Bone marrow (tissue), 2 donors: ENCODE measurements at regions not wholly inside any gene's neighbourhood (a gene's known extent, or its start where the extent isn't known, plus 50 kb on each side); places are given as distances from the start of the nearest gene placed in this dataset.
"Not testable (repeated sequence)": the region's sequence is repeated elsewhere in the genome, so short reads cannot be mapped to it uniquely, and the experiment has no call there.

ENCODE experiments used
- DNase-seq, 2 donors: peaks; one replicate each; lab custom pipeline; 2025; lab: John Stamatoyannopoulos, UW

GRCh38 chr5:124619121-124619520 is 127.3 kb downstream of the ZNF608 start:
- DNase-seq, result no peak

DNA sequence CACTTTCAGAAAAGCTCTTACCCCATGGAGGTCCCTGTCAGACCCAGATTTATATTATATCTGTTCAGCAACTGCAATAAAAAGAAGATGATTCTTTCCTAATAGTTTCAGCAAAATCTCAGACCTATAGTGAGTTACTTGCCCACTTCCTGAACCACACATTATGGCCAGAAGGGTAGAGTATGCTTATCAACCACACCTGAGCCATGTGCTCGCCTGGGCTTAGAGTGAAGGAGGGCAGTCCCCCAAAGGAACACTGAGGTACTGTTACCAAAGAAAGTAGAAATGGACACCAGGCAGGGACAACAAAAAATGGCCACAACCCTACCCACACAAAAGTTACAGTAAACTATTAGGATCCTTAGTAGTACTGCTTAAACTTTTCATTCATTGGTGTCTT is 128.7 kb downstream of the ZNF608 start:
- DNase-seq, result no peak

- DNase-seq, result no peak
Observed at GRCh38 chr5:124614836-124615385, 131.5 kb downstream of the ZNF608 start.

GRCh38 chr5:124614105-124614504 is 132.3 kb downstream of the ZNF608 start:
- no peak for DNase-seq

DNA sequence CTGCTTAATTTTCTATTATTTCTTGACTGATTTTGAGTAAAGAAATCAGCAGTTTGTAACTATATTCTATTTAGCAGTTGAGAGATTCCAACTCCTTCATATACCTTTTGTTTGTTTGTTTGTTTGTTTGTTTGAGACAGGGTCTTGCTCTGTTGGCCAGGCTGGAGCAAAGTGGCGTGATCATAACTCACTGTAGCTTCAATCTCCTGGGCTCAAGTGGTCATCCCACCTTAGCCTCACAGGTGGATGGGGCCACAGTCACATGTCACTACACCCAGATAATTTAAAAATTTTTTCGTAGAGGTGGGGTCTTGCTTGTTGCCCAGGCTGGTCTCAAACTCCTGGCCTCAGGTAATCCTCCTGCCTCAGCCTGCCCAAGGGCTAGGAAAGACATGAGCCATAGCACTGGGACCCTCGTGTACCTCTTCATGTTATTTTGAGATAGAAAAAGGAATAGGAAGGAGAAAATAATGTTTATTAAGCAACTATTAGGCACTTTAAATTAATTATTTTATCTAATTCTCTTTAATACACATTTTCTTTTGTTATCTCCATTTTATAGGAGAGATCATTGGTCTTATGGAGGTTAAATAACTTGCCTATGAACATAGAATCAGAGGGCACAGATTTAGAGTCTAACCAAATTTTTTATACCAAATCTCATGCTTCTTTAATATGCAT is 133.0 kb downstream of the ZNF608 start:
- no peak for DNase-seq

DNA sequence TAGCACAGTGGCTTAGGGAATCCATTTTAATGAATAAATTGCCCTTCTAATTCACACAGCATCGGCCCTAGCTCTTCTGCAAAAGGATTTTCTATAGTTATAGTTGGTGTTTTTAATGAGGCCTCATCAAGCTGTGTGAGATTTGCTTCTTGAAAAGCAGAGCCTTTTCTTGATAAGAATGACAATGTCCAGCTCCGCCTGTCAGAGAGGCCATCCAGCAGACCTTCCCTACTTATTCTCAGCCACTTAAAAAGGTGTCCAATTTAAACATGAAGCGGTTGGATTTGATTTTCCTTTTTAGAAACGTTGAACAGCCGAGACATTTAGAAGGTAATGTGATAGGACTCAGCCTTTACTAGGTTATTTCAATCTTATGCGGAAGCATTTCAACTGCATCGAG is 134.4 kb downstream of the ZNF608 start:
- DNase-seq, result no peak

DNA sequence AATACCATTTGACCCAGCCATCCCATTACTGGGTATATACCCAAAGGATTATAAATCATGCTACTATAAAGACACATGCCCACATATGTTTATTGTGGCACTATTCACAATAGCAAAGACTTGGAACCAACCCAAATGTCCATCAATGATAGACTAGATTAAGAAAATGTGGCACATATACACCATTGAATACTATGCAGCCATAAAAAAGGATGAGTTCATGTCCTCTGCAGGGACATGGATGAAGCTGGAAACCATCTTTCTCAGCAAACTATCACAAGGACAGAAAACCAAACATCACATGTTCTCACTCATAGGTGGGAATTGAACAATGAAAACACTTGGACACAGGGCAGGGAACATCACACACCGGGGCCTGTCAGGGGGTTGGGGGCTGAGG is 135.2 kb downstream of the ZNF608 start:
- DNase-seq, result not testable (repeated sequence)

DNA sequence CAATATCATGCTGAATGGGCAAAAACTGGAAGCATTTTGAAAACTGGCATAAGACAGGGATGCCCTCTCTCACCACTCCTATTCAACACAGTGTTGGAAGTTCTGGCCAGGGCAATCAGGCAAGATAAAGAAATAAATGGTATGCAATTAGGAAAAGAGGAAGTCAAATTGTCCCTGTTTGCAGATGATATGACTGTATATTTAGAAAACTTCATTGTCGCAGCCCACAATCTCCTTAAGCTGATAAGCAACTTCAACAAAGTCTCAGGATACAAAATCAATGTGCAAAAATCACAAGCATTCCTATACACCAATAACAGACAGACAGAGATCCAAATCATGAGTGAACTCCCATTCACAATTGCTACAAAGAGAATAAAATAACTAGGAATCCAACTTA is 136.8 kb downstream of the ZNF608 start:
- not testable (repeated sequence) for DNase-seq

GRCh38 chr5:124606543-124606942 is 139.9 kb downstream of the ZNF608 start:
- DNase-seq, result no peak

DNA sequence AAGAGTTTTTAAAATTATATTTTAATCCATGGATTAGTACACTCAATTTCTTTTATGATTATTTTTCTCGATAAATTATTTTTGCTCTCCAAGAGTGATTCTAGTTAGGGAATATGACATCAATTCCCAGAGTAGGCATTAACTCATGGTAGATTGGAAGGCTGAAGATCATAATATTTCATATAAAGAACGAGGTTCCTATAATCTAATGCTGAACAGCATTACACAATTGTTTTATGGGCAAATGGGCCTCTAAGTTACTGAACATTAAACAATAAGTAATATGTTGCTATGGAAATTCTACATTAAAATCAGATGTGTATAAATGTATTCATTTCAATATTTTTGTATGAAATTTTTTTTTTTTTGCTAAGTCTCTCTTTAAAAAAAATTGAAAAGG is 140.3 kb downstream of the ZNF608 start:
- DNase-seq, result no peak

GRCh38 chr5:124605541-124605940 is 140.9 kb downstream of the ZNF608 start:
- no peak for DNase-seq

- peak in 1 of 2 donors; percentile 25 for DNase-seq
Observed at GRCh38 chr5:124604419-124604818, 142.0 kb downstream of the ZNF608 start.

GRCh38 chr5:124602925-124603650 is 143.4 kb downstream of the ZNF608 start:
- DNase-seq, result no peak

GRCh38 chr5:124599028-124599973 is 147.1 kb downstream of the ZNF608 start:
- DNase-seq, result peak in 1 of 2 donors; percentile 68

DNA sequence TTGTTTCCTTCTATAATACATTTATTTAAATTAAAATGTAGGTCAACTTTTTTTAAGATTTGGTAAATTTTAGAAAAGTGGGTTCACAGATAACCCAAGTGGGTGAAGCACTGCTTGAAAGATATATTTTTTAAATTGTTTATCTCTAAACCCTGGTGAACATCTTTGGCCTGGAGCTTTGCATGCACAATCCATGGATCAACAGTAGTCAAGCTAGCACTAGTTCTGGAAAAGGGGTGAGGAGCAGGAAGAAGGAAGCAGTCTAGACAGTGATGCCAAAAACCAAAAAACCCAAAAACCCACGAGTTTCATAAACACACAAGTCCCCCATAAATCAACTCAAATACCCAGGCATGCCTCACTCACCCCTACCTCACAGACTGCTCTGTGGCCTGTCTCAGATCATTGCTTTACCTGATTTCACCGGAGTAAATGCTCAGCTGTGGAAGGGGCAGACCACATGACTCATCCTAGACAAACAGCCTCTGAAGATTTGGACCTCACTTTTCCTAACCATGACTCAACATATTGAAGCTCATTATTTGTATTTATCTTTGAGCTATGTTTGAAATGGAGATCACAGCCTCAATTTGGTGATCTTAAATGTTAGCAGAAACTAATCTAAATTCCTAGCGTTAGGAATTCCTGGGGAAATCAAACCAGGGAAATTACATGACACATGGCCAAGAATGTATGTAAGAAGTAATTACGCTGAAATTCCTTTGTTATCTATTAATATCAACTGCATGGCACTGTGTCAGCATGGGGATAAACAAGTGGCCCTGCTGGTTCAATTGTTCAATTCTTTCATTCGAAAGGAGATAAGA is 149.6 kb downstream of the ZNF608 start:
- DNase-seq, result peak in 1 of 2 donors; percentile 69

DNA sequence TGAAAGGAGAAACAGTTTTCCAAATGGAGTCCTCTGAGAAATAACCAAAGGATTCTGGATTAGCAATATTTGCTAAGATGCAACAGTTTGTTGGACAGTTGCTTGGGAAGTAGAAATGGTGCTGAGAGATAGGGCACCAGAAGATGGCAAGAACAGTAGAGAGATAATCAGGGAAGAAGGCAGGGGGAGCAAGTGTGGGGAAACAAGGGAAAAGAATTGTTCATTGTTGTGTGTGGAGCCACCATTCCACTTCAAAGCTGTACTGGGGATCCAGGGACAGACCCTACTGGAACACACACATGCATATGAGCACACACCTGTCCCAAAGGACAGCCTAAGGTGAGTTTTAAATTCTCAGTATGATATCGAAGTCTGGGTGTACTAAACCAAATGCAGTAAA is 152.5 kb downstream of the ZNF608 start:
- DNase-seq, result no peak

DNA sequence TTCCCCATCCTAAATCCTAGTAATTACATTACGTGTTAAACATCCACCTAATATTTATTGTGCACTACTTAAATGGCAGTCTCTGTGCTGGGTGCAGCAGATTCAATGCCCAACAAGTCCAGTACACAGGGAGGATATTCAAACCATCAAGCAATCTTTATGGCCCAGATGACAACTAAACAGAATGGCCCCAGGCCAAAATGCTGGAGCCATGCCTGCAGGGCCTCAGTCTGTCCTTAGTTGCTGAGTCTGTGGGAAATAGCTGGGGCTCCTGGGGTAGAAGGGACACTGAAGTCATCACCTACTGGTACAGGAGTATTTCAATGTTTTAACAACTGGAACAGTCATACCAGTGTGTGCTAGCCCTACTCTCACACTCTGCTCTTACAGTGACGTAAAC is 153.5 kb downstream of the ZNF608 start:
- no peak for DNase-seq

- DNase-seq, result no peak
Observed at GRCh38 chr5:124591583-124591982, 154.9 kb downstream of the ZNF608 start.

GRCh38 chr5:124590686-124591085 is 155.8 kb downstream of the ZNF608 start:
- DNase-seq, result no peak

DNA sequence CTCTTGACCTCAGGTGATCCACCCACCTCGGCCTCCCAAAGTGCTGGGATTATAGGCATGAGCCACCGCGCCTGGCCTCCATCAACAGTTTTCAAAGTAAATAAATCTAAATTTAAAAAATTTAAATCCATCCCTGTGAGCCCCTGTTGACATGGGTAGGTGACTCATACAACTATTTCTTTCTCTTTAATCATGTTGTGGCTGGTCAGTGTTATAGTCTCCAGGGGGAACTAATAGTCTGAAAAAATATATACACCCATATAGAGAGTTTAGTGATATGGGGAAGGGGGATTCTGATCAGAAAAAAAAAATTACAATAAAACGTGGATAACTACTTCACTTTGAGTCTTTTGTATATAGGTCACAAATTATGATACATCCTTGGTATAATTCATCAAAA is 159.2 kb downstream of the ZNF608 start:
- DNase-seq, result no peak

DNA sequence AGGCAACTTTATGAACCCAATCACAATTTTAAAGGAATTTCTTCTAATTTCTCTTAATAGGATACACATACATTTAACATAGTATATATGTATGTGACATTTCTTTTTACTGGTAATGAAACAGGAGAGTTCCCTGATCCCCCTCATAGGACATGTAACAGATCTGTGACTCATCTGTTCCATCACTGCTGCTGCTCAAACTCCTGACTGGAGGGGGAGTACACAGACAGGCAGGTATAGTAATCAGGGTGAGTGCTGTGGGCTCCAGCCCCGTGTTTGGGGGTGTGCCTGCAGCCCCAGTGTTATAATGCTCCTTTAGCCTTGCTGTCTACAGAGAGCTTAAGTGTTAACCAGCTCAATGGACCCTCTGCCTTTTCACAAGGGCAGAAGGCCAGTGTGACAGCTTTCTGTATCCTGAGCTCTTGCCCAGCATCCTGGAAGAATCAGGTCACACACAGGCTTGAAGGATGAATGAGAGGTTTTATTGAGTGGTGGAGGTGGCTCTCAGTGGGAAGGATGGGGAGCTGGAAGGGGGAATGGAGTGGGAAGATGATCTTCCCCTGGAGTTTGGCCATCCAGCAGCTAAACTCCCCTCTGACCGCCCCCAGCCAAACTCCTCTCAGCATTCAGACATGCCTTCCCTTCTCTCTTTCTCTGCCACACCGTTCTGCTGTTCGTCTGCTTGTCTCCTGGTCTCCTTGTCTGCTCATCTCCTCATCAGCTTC is 161.3 kb downstream of the ZNF608 start:
- no peak for DNase-seq
